ENCODE measurements at regions not wholly inside any gene's neighbourhood (a gene's known extent, or its start where the extent isn't known, plus 50 kb on each side); places are given as distances from the start of the nearest gene placed in this dataset.

GRCh38 chr2:185404578-185404977 is 334.0 kb upstream of the FSIP2 start:
- TF ChIP-seq RFX5 (IDR thresholded peaks at IDR 0.05; ENCODE audit: low read depth, low read length) (no peak), MAFK (IDR thresholded peaks at IDR 0.05; ENCODE audit: low read depth, low read length) (no peak), MAZ (IDR thresholded peaks at IDR 0.05; ENCODE audit: borderline replicate concordance, low read depth, low read length) (no peak), POLR2A (IDR thresholded peaks at IDR 0.05; ENCODE audit: low read depth, low read length) (no peak), CEBPB (IDR thresholded peaks at IDR 0.05; ENCODE audit: low read depth, low read length) (no peak)
- TF ChIP-seq, protein P1, sequence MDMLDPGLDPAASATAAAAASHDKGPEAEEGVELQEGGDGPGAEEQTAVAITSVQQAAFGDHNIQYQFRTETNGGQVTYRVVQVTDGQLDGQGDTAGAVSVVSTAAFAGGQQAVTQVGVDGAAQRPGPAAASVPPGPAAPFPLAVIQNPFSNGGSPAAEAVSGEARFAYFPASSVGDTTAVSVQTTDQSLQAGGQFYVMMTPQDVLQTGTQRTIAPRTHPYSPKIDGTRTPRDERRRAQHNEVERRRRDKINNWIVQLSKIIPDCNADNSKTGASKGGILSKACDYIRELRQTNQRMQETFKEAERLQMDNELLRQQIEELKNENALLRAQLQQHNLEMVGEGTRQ (IDR thresholded peaks at IDR 0.05; ENCODE audit: low read depth, low read length) = no peak
- no peak for DNase-seq
- Histone ChIP-seq H2AK5ac (ENCODE audit: low read depth, low read length) (no peak overlapping the region), H3K36me3 (ENCODE audit: control insufficient read depth, insufficient read depth, low read length) (no peaks in the 10 kb centered on the region), H2BK120ac (ENCODE audit: low read depth, low read length) (no peak overlapping the region), H3K18ac (ENCODE audit: low read depth, low read length) (no peak overlapping the region), H3K9me3 (ENCODE audit: control insufficient read depth, insufficient read depth, low read length) (0 out of 2 replicates have a peak, but pooled peaks cover 2% of the 10 kb centered on the region), H2AK9ac (replicated peaks; ENCODE audit: low read depth, low read length, poor library complexity) (no peak overlapping the region), H3K4me1 (ENCODE audit: control insufficient read depth, insufficient read depth, low read length) (no peaks in the 10 kb centered on the region), H4K5ac (ENCODE audit: low read depth, low read length) (no peak overlapping the region), H2BK5ac (ENCODE audit: low read depth, low read length, poor library complexity, severe bottlenecking) (no peak overlapping the region), H3K27ac (ENCODE audit: insufficient read depth, low read length) (no peak overlapping the region), H4K8ac (ENCODE audit: low read depth in 2 of 2, low read length in 2 of 2) (no peak overlapping the region), H3K79me1 (ENCODE audit: low read depth in 1 of 2, low read length in 2 of 2) (no peaks in the 10 kb centered on the region), H3K9ac (ENCODE audit: low read depth, low read length) (no peak overlapping the region), H2AFZ (replicated peaks; ENCODE audit: low read length, poor library complexity) (no peak overlapping the region), H4K91ac (ENCODE audit: insufficient read depth, low read depth, low read length) (no peak overlapping the region), H3K4me3 (ENCODE audit: insufficient read depth, low read depth, low read length) (no peak overlapping the region), H3K27me3 (ENCODE audit: control insufficient read depth, insufficient read depth, low read length) (no peaks in the 10 kb centered on the region), H3K56ac (ENCODE audit: extremely low read depth, insufficient read depth, low read length) (no peak overlapping the region), H3K4me2 (ENCODE audit: low read depth, low read length) (no peak overlapping the region), H2BK20ac (ENCODE audit: low read depth, low read length) (no peak overlapping the region), H4K20me1 (ENCODE audit: insufficient read depth, low read length) (no peaks in the 10 kb centered on the region), H3K23ac (ENCODE audit: low read depth, low read length) (no peak overlapping the region), H3K9me1 (ENCODE audit: insufficient read depth, low read length) (no peaks in the 10 kb centered on the region), H3K4ac (ENCODE audit: low read depth, low read length) (no peak overlapping the region), H2BK15ac (ENCODE audit: low read depth, low read length) (no peak overlapping the region), H3K14ac (replicated peaks; ENCODE audit: low read depth, low read length) (no peak overlapping the region)
- dilution Hi-C loops (cut with HindIII; ENCODE audit: low sequenced_read_pairs, unreplicated experiment) = no loop called here
- in situ Hi-C loops (cut with MboI; ENCODE audit: low sequenced_read_pairs) = no loop called here
- intact Hi-C loops (cut with micrococcal nuclease) = no loop called here
- WGBS, 2 experiments (ENCODE audit: extremely low coverage in 2 of 2, insufficient read length in 1 of 2) = no CpG with 5 or more reads among the region's 2 CpGs
- ChIA-PET CTCF (no interaction called here), POLR2A (ENCODE audit: unreplicated experiment) (no interaction called here)
- BruUV-seq (replicated peaks) = no TSS peak
- no peak for ATAC-seq (ENCODE audit: low read depth)

Data from IMR-90 (cell line).